Panc1 (cell line): ENCODE measurements at regions not wholly inside any gene's neighbourhood (a gene's known extent, or its start where the extent isn't known, plus 50 kb on each side); places are given as distances from the start of the nearest gene placed in this dataset.

Experiments used
- POLR2AphosphoS5 ChIP-seq: IDR thresholded peaks from 2 replicates; pipeline ENCODE4 v1.6.1; 2012; ENCODE audit warnings: mild to moderate bottlenecking, low read depth, low read length, moderate library complexity
- SIN3A ChIP-seq: IDR thresholded peaks from 2 replicates; pipeline ENCODE4 v1.6.1; 2012; ENCODE audit warnings: low read depth, mild to moderate bottlenecking, low read length, moderate library complexity, borderline replicate concordance; ENCODE audit not compliant: insufficient read depth
- TCF7L2 ChIP-seq: IDR thresholded peaks from 2 replicates; pipeline ENCODE4 v1.6.1; 2011; ENCODE audit warnings: mild to moderate bottlenecking, low read depth, low read length, inconsistent platforms
- TF ChIP-seq, protein P1 (sequence below): fragments of 450-650 bp; IDR thresholded peaks from 2 replicates; pipeline ENCODE4 v1.5.1; 2017; ENCODE audit warnings: mild to moderate bottlenecking
- TF ChIP-seq, protein P2 (sequence below), 2 experiments: IDR thresholded peaks; 2 replicates each; pipeline ENCODE4 v1.6.1; 2011 to 2012; ENCODE audit warnings: low read depth in 2 of 2, control low read depth in 1 of 2, low read length in 1 of 2, mild to moderate bottlenecking in 1 of 2, moderate library complexity in 1 of 2; ENCODE audit not compliant: insufficient read depth in 1 of 2

DNA sequence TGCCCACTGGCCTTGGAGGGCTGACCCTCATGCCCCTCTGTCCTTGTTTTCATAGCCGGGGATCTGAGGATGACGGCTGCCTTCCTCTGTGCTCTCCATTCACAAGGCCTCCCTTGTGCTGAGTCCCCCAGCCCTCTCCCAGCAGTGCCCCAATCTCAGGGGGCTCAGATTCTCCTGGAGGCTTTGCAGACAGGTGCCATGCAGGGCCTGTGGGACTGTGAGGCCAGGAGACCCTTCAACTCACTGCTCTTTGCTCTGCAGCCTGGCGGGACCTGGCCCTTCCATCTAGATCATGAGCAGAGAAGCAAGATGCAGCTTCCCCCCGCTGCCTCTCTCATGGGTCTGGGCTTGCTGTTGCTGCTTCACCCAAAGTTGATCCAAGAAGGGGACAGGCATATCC, 356.0 kb downstream of the BCL11B start:
- TF ChIP-seq, protein P1, sequence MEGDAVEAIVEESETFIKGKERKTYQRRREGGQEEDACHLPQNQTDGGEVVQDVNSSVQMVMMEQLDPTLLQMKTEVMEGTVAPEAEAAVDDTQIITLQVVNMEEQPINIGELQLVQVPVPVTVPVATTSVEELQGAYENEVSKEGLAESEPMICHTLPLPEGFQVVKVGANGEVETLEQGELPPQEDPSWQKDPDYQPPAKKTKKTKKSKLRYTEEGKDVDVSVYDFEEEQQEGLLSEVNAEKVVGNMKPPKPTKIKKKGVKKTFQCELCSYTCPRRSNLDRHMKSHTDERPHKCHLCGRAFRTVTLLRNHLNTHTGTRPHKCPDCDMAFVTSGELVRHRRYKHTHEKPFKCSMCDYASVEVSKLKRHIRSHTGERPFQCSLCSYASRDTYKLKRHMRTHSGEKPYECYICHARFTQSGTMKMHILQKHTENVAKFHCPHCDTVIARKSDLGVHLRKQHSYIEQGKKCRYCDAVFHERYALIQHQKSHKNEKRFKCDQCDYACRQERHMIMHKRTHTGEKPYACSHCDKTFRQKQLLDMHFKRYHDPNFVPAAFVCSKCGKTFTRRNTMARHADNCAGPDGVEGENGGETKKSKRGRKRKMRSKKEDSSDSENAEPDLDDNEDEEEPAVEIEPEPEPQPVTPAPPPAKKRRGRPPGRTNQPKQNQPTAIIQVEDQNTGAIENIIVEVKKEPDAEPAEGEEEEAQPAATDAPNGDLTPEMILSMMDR = no peak
- TF ChIP-seq SIN3A (no peak), POLR2AphosphoS5 (no peak), TCF7L2 (no peak)
- TF ChIP-seq, protein P2, sequence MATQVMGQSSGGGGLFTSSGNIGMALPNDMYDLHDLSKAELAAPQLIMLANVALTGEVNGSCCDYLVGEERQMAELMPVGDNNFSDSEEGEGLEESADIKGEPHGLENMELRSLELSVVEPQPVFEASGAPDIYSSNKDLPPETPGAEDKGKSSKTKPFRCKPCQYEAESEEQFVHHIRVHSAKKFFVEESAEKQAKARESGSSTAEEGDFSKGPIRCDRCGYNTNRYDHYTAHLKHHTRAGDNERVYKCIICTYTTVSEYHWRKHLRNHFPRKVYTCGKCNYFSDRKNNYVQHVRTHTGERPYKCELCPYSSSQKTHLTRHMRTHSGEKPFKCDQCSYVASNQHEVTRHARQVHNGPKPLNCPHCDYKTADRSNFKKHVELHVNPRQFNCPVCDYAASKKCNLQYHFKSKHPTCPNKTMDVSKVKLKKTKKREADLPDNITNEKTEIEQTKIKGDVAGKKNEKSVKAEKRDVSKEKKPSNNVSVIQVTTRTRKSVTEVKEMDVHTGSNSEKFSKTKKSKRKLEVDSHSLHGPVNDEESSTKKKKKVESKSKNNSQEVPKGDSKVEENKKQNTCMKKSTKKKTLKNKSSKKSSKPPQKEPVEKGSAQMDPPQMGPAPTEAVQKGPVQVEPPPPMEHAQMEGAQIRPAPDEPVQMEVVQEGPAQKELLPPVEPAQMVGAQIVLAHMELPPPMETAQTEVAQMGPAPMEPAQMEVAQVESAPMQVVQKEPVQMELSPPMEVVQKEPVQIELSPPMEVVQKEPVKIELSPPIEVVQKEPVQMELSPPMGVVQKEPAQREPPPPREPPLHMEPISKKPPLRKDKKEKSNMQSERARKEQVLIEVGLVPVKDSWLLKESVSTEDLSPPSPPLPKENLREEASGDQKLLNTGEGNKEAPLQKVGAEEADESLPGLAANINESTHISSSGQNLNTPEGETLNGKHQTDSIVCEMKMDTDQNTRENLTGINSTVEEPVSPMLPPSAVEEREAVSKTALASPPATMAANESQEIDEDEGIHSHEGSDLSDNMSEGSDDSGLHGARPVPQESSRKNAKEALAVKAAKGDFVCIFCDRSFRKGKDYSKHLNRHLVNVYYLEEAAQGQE (IDR thresholded peaks at IDR 0.05; ENCODE audit: insufficient read depth in 1 of 2, low read depth in 2 of 2, low read length in 1 of 2) = no peak
